HL-60 (cell line): ENCODE measurements at regions not wholly inside any gene's neighbourhood (a gene's known extent, or its start where the extent isn't known, plus 50 kb on each side); places are given as distances from the start of the nearest gene placed in this dataset.

Source experiments
- GABPA ChIP-seq: IDR thresholded peaks from 2 replicates; pipeline ENCODE4 v1.6.1; 2012; ENCODE audit warnings: low read depth
- TF ChIP-seq, protein P1 (sequence below): IDR thresholded peaks from one replicate; pipeline ENCODE4 v1.5.1; 2011; ENCODE audit warnings: low read length, control low read depth, inconsistent platforms; ENCODE audit not compliant: insufficient read depth
- TF ChIP-seq, protein P2 (sequence below): IDR thresholded peaks from 2 replicates; pipeline ENCODE4 v1.6.1; 2012; ENCODE audit warnings: low read depth; ENCODE audit not compliant: insufficient replicate concordance

DNA sequence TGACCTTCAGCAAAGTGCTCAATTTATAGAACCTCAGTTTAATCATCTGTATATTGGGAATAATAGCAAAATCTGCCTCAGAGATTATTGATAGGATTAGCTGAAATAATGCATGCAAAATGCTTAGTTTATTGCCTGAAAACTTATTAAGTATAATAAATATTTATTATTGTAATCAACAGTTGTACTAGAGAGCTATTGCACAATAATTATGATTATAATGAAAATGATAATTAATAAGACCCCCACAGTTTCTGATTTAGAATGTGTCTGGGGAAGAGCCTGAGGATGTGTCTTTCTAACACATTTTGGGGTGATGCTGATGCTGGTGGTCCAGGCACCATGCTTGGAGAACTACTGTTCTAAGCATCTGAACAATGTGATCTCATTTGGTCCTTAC lies 419.6 kb downstream of the NPIPA7 start:
- TF ChIP-seq, protein P1, sequence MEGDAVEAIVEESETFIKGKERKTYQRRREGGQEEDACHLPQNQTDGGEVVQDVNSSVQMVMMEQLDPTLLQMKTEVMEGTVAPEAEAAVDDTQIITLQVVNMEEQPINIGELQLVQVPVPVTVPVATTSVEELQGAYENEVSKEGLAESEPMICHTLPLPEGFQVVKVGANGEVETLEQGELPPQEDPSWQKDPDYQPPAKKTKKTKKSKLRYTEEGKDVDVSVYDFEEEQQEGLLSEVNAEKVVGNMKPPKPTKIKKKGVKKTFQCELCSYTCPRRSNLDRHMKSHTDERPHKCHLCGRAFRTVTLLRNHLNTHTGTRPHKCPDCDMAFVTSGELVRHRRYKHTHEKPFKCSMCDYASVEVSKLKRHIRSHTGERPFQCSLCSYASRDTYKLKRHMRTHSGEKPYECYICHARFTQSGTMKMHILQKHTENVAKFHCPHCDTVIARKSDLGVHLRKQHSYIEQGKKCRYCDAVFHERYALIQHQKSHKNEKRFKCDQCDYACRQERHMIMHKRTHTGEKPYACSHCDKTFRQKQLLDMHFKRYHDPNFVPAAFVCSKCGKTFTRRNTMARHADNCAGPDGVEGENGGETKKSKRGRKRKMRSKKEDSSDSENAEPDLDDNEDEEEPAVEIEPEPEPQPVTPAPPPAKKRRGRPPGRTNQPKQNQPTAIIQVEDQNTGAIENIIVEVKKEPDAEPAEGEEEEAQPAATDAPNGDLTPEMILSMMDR: no peak
- TF ChIP-seq GABPA: no peak
- TF ChIP-seq, protein P2, sequence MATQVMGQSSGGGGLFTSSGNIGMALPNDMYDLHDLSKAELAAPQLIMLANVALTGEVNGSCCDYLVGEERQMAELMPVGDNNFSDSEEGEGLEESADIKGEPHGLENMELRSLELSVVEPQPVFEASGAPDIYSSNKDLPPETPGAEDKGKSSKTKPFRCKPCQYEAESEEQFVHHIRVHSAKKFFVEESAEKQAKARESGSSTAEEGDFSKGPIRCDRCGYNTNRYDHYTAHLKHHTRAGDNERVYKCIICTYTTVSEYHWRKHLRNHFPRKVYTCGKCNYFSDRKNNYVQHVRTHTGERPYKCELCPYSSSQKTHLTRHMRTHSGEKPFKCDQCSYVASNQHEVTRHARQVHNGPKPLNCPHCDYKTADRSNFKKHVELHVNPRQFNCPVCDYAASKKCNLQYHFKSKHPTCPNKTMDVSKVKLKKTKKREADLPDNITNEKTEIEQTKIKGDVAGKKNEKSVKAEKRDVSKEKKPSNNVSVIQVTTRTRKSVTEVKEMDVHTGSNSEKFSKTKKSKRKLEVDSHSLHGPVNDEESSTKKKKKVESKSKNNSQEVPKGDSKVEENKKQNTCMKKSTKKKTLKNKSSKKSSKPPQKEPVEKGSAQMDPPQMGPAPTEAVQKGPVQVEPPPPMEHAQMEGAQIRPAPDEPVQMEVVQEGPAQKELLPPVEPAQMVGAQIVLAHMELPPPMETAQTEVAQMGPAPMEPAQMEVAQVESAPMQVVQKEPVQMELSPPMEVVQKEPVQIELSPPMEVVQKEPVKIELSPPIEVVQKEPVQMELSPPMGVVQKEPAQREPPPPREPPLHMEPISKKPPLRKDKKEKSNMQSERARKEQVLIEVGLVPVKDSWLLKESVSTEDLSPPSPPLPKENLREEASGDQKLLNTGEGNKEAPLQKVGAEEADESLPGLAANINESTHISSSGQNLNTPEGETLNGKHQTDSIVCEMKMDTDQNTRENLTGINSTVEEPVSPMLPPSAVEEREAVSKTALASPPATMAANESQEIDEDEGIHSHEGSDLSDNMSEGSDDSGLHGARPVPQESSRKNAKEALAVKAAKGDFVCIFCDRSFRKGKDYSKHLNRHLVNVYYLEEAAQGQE: no peak
